ENCODE measurements at regions not wholly inside any gene's neighbourhood (a gene's known extent, or its start where the extent isn't known, plus 50 kb on each side); places are given as distances from the start of the nearest gene placed in this dataset.

- DNase-seq: no peak
- Histone ChIP-seq H3K27me3 (no peaks in the 10 kb centered on the region), H3K4me1 (peaks cover 0 to 11% (median 9%) of the 10 kb centered on the region in 3 donors), H3K36me3 (no peaks in the 10 kb centered on the region), H3K9me3 (no peaks in the 10 kb centered on the region), H3K27ac (peak overlapping the region in 2 of 4 donors; percentile 24 to 50), H3K4me3 (no peak overlapping the region)
- FAIRE-seq: peak; percentile 94
- TF ChIP-seq, protein P1, sequence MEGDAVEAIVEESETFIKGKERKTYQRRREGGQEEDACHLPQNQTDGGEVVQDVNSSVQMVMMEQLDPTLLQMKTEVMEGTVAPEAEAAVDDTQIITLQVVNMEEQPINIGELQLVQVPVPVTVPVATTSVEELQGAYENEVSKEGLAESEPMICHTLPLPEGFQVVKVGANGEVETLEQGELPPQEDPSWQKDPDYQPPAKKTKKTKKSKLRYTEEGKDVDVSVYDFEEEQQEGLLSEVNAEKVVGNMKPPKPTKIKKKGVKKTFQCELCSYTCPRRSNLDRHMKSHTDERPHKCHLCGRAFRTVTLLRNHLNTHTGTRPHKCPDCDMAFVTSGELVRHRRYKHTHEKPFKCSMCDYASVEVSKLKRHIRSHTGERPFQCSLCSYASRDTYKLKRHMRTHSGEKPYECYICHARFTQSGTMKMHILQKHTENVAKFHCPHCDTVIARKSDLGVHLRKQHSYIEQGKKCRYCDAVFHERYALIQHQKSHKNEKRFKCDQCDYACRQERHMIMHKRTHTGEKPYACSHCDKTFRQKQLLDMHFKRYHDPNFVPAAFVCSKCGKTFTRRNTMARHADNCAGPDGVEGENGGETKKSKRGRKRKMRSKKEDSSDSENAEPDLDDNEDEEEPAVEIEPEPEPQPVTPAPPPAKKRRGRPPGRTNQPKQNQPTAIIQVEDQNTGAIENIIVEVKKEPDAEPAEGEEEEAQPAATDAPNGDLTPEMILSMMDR (IDR thresholded peaks at IDR 0.05): no peak
- 21 to 22% methylated on average over 4 of the region's 4 CpGs for WGBS, 2 donors
- intact Hi-C loops (cut with DNase I): no loop called here
- ATAC-seq: peak; percentile 60 to 89 (median 80)
These were observed 107.3 kb upstream of the STARD13 start for GRCh38 chr13:33392794-33393405.

- intact Hi-C loops (cut with DNase I): no loop called here
- 83 to 89% methylated on average over 3 of the region's 3 CpGs for WGBS, 2 donors
- TF ChIP-seq, protein P1 (IDR thresholded peaks at IDR 0.05): no peak
- no peaks in the 10 kb centered on the region for H3K9me3 ChIP-seq
- no peaks in the 10 kb centered on the region for H3K36me3 ChIP-seq
- no peak for ATAC-seq
- FAIRE-seq: no peak
- no peak overlapping the region for H3K27ac ChIP-seq
- H3K4me1 ChIP-seq: peaks cover 0 to 11% (median 9%) of the 10 kb centered on the region in 3 donors
- H3K27me3 ChIP-seq: no peaks in the 10 kb centered on the region
- H3K4me3 ChIP-seq: no peak overlapping the region
- no peak for DNase-seq
These were observed 108.9 kb upstream of the STARD13 start for GRCh38 chr13:33394294-33394932.

DNA sequence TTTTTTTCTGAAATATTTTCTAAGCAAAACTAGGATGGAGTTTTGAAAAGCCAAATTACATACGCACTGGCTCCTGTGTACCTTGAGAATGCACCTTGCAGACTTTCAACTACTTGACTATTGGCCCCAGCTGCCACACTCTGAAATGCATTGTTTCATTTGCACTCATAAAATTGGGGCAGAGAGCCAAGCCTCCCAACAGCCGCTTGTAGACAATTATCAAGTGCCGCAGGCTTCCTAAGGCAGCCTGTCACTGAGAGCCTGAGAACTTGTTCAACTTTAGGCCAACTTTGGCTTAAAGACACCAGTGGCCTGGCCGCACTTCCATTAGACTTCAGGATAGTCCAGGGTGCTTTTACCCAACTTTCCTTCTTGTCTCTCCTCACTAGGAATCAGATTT, 115.7 kb upstream of the STARD13 start:
- H3K27ac ChIP-seq: no peak overlapping the region
- WGBS, 2 donors: 52 to 64% methylated on average over 4 of the region's 4 CpGs
- ATAC-seq: no peak
- H3K4me3 ChIP-seq: no peak overlapping the region
- TF ChIP-seq, protein P1 (IDR thresholded peaks at IDR 0.05): no peak
- H3K4me1 ChIP-seq: peaks cover 0 to 4% (median 0%) of the 10 kb centered on the region in 3 donors
- FAIRE-seq: no peak
- intact Hi-C loops (cut with DNase I): no loop called here
- DNase-seq: no peak
- no peaks in the 10 kb centered on the region for H3K27me3 ChIP-seq
- H3K36me3 ChIP-seq: no peaks in the 10 kb centered on the region
- no peaks in the 10 kb centered on the region for H3K9me3 ChIP-seq

GRCh38 chr13:33402975-33403374, 117.4 kb upstream of the STARD13 start:
- no peaks in the 10 kb centered on the region for H3K9me3 ChIP-seq
- DNase-seq (no peak), FAIRE-seq (no peak), ATAC-seq (no peak)
- 84% methylated on average over 7 of the region's 7 CpGs for WGBS, 2 donors
- H3K36me3 ChIP-seq: no peaks in the 10 kb centered on the region
- H3K4me1 ChIP-seq: peaks cover 0 to 4% (median 0%) of the 10 kb centered on the region in 3 donors
- TF ChIP-seq, protein P1 (IDR thresholded peaks at IDR 0.05): no peak
- H3K27ac ChIP-seq: no peak overlapping the region
- intact Hi-C loops (cut with DNase I): no loop called here
- no peak overlapping the region for H3K4me3 ChIP-seq
- no peaks in the 10 kb centered on the region for H3K27me3 ChIP-seq

GRCh38 chr13:33403807-33404362, 118.3 kb upstream of the STARD13 start:
- no peak overlapping the region for H3K27ac ChIP-seq
- H3K27me3 ChIP-seq: no peaks in the 10 kb centered on the region
- H3K9me3 ChIP-seq: no peaks in the 10 kb centered on the region
- no peaks in the 10 kb centered on the region for H3K36me3 ChIP-seq
- TF ChIP-seq, protein P1 (IDR thresholded peaks at IDR 0.05): no peak
- H3K4me3 ChIP-seq: no peak overlapping the region
- ATAC-seq: no peak
- 83 to 90% methylated on average over 5 of the region's 5 CpGs for WGBS, 2 donors
- no peak for DNase-seq
- intact Hi-C loops (cut with DNase I): no loop called here
- FAIRE-seq: no peak
- H3K4me1 ChIP-seq: peaks cover 0 to 4% (median 0%) of the 10 kb centered on the region in 3 donors

All from pancreas (tissue), 10 donors.